ENCODE measurements at regions not wholly inside any gene's neighbourhood (a gene's known extent, or its start where the extent isn't known, plus 50 kb on each side); places are given as distances from the start of the nearest gene placed in this dataset.

- no peak for TF ChIP-seq MAX (IDR thresholded peaks at IDR 0.05)
- TF ChIP-seq EZH2 (IDR thresholded peaks at IDR 0.05; ENCODE audit: low read depth, low read length, severe bottlenecking), result no peak
- no peak for TF ChIP-seq CEBPB (IDR thresholded peaks at IDR 0.05; ENCODE audit: low read depth, low read length)
- TF ChIP-seq ZNF274 (IDR thresholded peaks at IDR 0.05; ENCODE audit: borderline replicate concordance, extremely low read depth, low read length), result no peak
- TF ChIP-seq TAF7 (optimal IDR thresholded peaks at IDR 0.05; ENCODE audit: borderline replicate concordance, low read depth, low read length), result no peak
- TF ChIP-seq EGR1 (IDR thresholded peaks at IDR 0.05; ENCODE audit: borderline replicate concordance, low read depth, low read length), result no peak
- no peak for TF ChIP-seq SP2 (IDR thresholded peaks at IDR 0.05; ENCODE audit: low read length)
These were observed 116.8 kb upstream of the GORAB start (continued) for GRCh38 chr1:170414989-170415709.

All from H1 (cell line).